Pancreas (tissue), 10 donors: ENCODE measurements at regions not wholly inside any gene's neighbourhood (a gene's known extent, or its start where the extent isn't known, plus 50 kb on each side); places are given as distances from the start of the nearest gene placed in this dataset.
A peak's percentile ranks its signal among the peaks of the same experiment; 100 is the strongest.

ENCODE experiments used
- ATAC-seq, 4 donors: fragments of 200-7000 bp; cut with Tn5 transposase; one replicate each; pipeline versions ENCODE4 v1.8.0 to v1.9.1; 2020; ENCODE audit warnings: mild to moderate bottlenecking in 4 of 4, moderate library complexity in 4 of 4
- DNase-seq, 6 donors: peaks; one replicate each; pipeline ENCODE4 v3.0.0-alpha.2; 2020
- FAIRE-seq: peaks from 2 replicates; lab custom pipeline; 2012; peaks lifted over from hg19 to GRCh38; lab: Jason Lieb, UNC
- H3K27ac ChIP-seq, 4 donors: fragments of 200-600 bp; sonication (generic); 1 replicate in 3 of 4; 2 replicates in 1 of 4; pipeline versions ENCODE4 v1.5.0 to v1.8.0; 2020
- H3K27me3 ChIP-seq, 4 donors: fragments of 200-600 bp; one replicate each; pipeline ENCODE4 v1.8.0; 2021
- H3K36me3 ChIP-seq, 3 donors: fragments of 200-600 bp; sonication (generic) in 1 of 3; one replicate each; pipeline versions ENCODE4 v1.5.0 to v1.8.0; 2020 to 2021
- H3K4me1 ChIP-seq, 3 donors: fragments of 200-600 bp; one replicate each; pipeline ENCODE4 v1.8.0; 2021
- H3K4me3 ChIP-seq, 4 donors: fragments of 200-600 bp; sonication (generic) in 2 of 4; one replicate each; pipeline versions ENCODE4 v1.5.0 to v1.8.0; 2020 to 2021
- H3K9me3 ChIP-seq, 4 donors: fragments of 200-600 bp; one replicate each; pipeline ENCODE4 v1.8.0; 2021
- WGBS, 2 donors: extraction: QIAGEN DNeasy Blood & Tissue Kit; methylation state at CpG; one replicate each; pipeline ENCODE4 v1.1.7; 2013; 5-methylcytosine and 5-hydroxymethylcytosine counted together
- intact Hi-C, 3 donors: fragments of 100-400 bp; cut with DNase I; formaldehyde crosslinking; loops; one replicate each; pipeline versions ENCODE4 v1.11.1 to v1.14.2; 2022
- TF ChIP-seq, protein P1 (sequence below), 4 donors: fragments of 200-600 bp; sonication (generic) in 3 of 4; IDR thresholded peaks; one replicate each; pipeline versions ENCODE4 v1.5.0 to v1.8.0; 2021; ENCODE audit warnings: antibody characterized with exemption in 4 of 4
- donor health status: healthy with polysubstance abuse.
- donor health status: DM: no; HTN: no; CAD: no; lungs with moderate emphysema.
- donor health status: DM: no; HTN: no; CAD: no.
- donor health status: control.
- donor health status: control.
- donor health status: Bipolar disorder and iron deficiency.
- donor health status: DM: yes; HTN: yes; CAD: no.
- donor health status: DM: no; HTN: no; CAD: no.
- donor health status: DM: no; HTN: no; CAD: no.
- donor health status: DM: yes; HTN: yes; CAD: no.

GRCh38 chr13:109645831-109646230, 140.6 kb downstream of the IRS2 start:
- no peak overlapping the region for H3K27ac ChIP-seq
- no peak for DNase-seq
- no peak for FAIRE-seq
- H3K27me3 ChIP-seq, result no peaks in the 10 kb centered on the region
- TF ChIP-seq, protein P1, sequence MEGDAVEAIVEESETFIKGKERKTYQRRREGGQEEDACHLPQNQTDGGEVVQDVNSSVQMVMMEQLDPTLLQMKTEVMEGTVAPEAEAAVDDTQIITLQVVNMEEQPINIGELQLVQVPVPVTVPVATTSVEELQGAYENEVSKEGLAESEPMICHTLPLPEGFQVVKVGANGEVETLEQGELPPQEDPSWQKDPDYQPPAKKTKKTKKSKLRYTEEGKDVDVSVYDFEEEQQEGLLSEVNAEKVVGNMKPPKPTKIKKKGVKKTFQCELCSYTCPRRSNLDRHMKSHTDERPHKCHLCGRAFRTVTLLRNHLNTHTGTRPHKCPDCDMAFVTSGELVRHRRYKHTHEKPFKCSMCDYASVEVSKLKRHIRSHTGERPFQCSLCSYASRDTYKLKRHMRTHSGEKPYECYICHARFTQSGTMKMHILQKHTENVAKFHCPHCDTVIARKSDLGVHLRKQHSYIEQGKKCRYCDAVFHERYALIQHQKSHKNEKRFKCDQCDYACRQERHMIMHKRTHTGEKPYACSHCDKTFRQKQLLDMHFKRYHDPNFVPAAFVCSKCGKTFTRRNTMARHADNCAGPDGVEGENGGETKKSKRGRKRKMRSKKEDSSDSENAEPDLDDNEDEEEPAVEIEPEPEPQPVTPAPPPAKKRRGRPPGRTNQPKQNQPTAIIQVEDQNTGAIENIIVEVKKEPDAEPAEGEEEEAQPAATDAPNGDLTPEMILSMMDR (IDR thresholded peaks at IDR 0.05), result no peak
- H3K36me3 ChIP-seq, result no peaks in the 10 kb centered on the region
- no peaks in the 10 kb centered on the region for H3K4me1 ChIP-seq
- H3K4me3 ChIP-seq, result no peak overlapping the region
- intact Hi-C loops, result no loop called here
- WGBS, 2 donors, result 68 to 80% methylated on average over 6 of the region's 6 CpGs
- peak in 1 of 4 donors; percentile 31 for ATAC-seq
- no peaks in the 10 kb centered on the region for H3K9me3 ChIP-seq

DNA sequence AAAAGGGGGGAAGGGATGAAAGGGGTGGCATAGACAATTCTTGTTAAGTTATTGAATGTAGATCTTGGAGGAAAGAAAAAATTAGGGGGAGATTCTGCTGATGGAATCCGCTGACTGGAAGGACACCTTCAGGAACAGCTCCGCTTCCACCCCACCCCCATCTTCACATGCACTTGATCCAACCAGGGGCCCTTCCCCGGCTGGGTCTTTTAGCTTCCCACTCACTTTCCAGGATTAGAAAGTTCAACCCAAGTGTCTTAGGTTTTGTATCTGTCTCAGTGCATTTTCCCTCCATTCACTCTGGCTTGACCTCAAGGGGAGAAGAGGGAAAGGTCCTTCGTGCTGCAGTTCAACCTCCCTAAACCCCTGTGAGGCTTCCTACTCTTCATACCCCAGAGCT, 141.4 kb downstream of the IRS2 start:
- Histone ChIP-seq H3K27me3 (no peaks in the 10 kb centered on the region), H3K4me3 (no peak overlapping the region), H3K4me1 (no peaks in the 10 kb centered on the region), H3K9me3 (no peaks in the 10 kb centered on the region), H3K27ac (no peak overlapping the region), H3K36me3 (no peaks in the 10 kb centered on the region)
- TF ChIP-seq, protein P1 (IDR thresholded peaks at IDR 0.05), result no peak
- 81 to 86% methylated on average over 4 of the region's 4 CpGs for WGBS, 2 donors
- DNase-seq (no peak), ATAC-seq (no peak), FAIRE-seq (no peak)
- intact Hi-C loops, result no loop called here

DNA sequence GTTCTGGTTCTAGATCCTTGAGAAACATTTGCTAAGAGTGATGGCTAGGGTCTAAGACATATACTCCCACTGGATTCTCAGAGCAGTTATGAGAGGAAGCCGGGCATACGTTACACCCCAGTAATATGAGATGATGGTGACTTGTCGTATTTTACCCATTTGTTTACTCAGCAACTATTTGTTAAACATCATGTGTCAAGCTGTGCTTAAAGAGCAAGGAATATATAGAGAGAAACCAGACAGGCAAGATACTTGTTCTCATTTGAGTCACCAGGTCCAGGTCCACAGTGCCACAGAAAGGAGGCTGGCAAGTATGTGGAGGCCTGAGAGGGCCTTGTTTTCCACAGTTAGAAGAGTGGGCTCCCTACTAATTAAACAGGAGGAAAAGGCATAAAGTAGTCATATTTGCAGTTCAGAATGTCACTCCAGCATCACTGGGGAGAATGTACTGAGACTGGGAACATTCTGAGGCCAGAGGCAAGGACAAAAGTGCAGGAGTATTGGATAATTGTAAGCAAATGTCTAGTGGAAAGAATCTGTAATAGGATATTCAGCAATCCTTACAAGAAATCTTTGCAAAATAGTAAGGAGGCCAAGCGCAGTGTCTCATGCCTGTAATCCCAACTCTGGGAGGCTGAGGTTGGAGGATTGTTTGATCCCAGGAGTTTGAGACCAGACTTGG, 142.2 kb downstream of the IRS2 start:
- Histone ChIP-seq H3K36me3 (no peaks in the 10 kb centered on the region), H3K4me1 (no peaks in the 10 kb centered on the region), H3K27me3 (no peaks in the 10 kb centered on the region), H3K4me3 (no peak overlapping the region), H3K9me3 (no peaks in the 10 kb centered on the region), H3K27ac (no peak overlapping the region)
- TF ChIP-seq, protein P1 (IDR thresholded peaks at IDR 0.05), result no peak
- no peak for ATAC-seq
- 63% methylated on average over 4 of the region's 4 CpGs for WGBS, 2 donors
- intact Hi-C loops, result no loop called here
- no peak for FAIRE-seq
- DNase-seq, result no peak

DNA sequence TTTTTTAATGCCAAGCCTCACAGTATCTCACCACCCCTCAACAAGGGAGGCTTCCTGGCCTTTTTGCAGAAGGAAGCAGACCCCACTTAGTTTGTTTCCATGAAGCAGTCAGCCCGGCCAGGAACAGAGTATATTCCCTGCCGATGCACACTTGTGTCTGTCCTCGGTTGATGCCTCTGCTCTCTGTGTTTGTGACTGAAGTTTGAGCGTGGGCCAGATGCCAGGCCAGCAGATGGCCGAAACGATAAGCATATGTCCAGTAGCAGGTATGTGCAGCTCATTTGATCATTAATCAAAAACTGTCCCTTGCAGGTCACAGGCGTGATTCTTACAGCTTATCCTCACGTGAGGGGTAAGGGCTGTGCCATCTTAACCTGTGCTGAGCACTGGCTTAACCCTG, 144.0 kb downstream of the IRS2 start:
- H3K36me3 ChIP-seq, result no peaks in the 10 kb centered on the region
- H3K27ac ChIP-seq, result no peak overlapping the region
- no peaks in the 10 kb centered on the region for H3K4me1 ChIP-seq
- 61 to 73% methylated on average over 8 of the region's 8 CpGs for WGBS, 2 donors
- H3K4me3 ChIP-seq, result no peak overlapping the region
- DNase-seq (no peak), FAIRE-seq (no peak), ATAC-seq (peak in 1 of 4 donors; percentile 19)
- no peaks in the 10 kb centered on the region for H3K9me3 ChIP-seq
- TF ChIP-seq, protein P1 (IDR thresholded peaks at IDR 0.05), result no peak
- no peaks in the 10 kb centered on the region for H3K27me3 ChIP-seq
- intact Hi-C loops, result no loop called here

DNA sequence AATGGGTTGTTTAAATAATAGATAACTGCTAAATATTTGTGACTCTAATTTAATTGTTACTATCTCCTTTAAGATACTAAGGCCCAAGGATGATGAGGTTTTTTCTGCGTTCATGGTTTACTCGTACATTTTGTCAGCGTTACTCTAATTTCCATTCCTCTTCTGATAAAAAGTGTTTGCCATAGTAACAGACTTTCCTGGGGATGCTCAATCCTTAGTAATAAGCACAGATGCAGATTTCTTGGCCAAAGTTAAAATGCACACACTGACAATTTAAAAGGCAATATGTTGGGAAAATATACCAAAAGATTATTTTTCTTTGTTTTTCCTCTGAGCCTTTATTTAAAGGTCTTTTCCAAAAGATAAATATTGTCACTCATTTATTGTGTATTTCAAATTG, 149.6 kb downstream of the IRS2 start:
- TF ChIP-seq, protein P1 (IDR thresholded peaks at IDR 0.05), result no peak
- H3K36me3 ChIP-seq, result no peaks in the 10 kb centered on the region
- no peak overlapping the region for H3K27ac ChIP-seq
- no peaks in the 10 kb centered on the region for H3K9me3 ChIP-seq
- intact Hi-C loops, result no loop called here
- no peak for ATAC-seq
- H3K27me3 ChIP-seq, result no peaks in the 10 kb centered on the region
- no peaks in the 10 kb centered on the region for H3K4me1 ChIP-seq
- WGBS, 2 donors, result 67 to 81% methylated on average over 3 of the region's 3 CpGs
- FAIRE-seq, result no peak
- no peak for DNase-seq
- no peak overlapping the region for H3K4me3 ChIP-seq
